DMS79 treated with DMSO at 0.1 percent for 48 hours (cell line): ENCODE measurements at regions not wholly inside any gene's neighbourhood (a gene's known extent, or its start where the extent isn't known, plus 50 kb on each side); places are given as distances from the start of the nearest gene placed in this dataset.
"Not testable (repeated sequence)": the region's sequence is repeated elsewhere in the genome, so short reads cannot be mapped to it uniquely, and the experiment has no call there.

ENCODE experiments used
- DNase-seq: peaks from one replicate; lab custom pipeline; 2025; lab: John Stamatoyannopoulos, UW

GRCh38 chr6:133790756-133791155, 98.2 kb upstream of the TCF21 start:
- not testable (repeated sequence) for DNase-seq

- DNase-seq, result not testable (repeated sequence)
These were observed 93.9 kb upstream of the TCF21 start for GRCh38 chr6:133795051-133795450.

- DNase-seq, result no peak
These were observed 92.7 kb upstream of the TCF21 start for GRCh38 chr6:133796235-133796634.

GRCh38 chr6:133799043-133799442, 89.9 kb upstream of the TCF21 start:
- no peak for DNase-seq

- DNase-seq, result no peak
These were observed 86.1 kb upstream of the TCF21 start for GRCh38 chr6:133802861-133803260.

- no peak for DNase-seq
These were observed 84.6 kb upstream of the TCF21 start for GRCh38 chr6:133804265-133804664.

- no peak for DNase-seq
These were observed 83.0 kb upstream of the TCF21 start for GRCh38 chr6:133805876-133806275.

- no peak for DNase-seq
These were observed 82.4 kb upstream of the TCF21 start for GRCh38 chr6:133806382-133807140.

GRCh38 chr6:133807501-133807900, 81.4 kb upstream of the TCF21 start:
- no peak for DNase-seq

- no peak for DNase-seq
These were observed 79.5 kb upstream of the TCF21 start for GRCh38 chr6:133809406-133809805.

- no peak for DNase-seq
These were observed 77.4 kb upstream of the TCF21 start for GRCh38 chr6:133811557-133811956.

GRCh38 chr6:133812446-133812845, 76.5 kb upstream of the TCF21 start:
- not testable (repeated sequence) for DNase-seq

- no peak for DNase-seq
These were observed 74.7 kb upstream of the TCF21 start for GRCh38 chr6:133814238-133814637.

- DNase-seq, result no peak
These were observed 74.1 kb upstream of the TCF21 start for GRCh38 chr6:133814797-133815196.

- no peak for DNase-seq
These were observed 73.6 kb upstream of the TCF21 start for GRCh38 chr6:133815313-133815712.

- DNase-seq, result no peak
These were observed 72.7 kb upstream of the TCF21 start for GRCh38 chr6:133816171-133816570.

GRCh38 chr6:133817460-133818047, 71.4 kb upstream of the TCF21 start:
- no peak for DNase-seq

- DNase-seq, result no peak
These were observed 70.6 kb upstream of the TCF21 start for GRCh38 chr6:133818320-133818719.

GRCh38 chr6:133820208-133820607, 68.7 kb upstream of the TCF21 start:
- DNase-seq, result no peak

GRCh38 chr6:133827766-133828165, 61.1 kb upstream of the TCF21 start:
- no peak for DNase-seq

GRCh38 chr6:133833949-133834359, 55.0 kb upstream of the TCF21 start:
- DNase-seq, result no peak

GRCh38 chr6:133834472-133835170, 54.3 kb upstream of the TCF21 start:
- DNase-seq, result no peak

GRCh38 chr6:133835901-133836300, 53.0 kb upstream of the TCF21 start:
- DNase-seq, result no peak
